Tibial nerve (tissue), 4 donors: ENCODE measurements at regions not wholly inside any gene's neighbourhood (a gene's known extent, or its start where the extent isn't known, plus 50 kb on each side); places are given as distances from the start of the nearest gene placed in this dataset.

Source experiments
- DNase-seq, 2 donors: peaks; one replicate each; pipeline ENCODE4 v3.0.0-alpha.2; 2019; ENCODE audit warnings: low spot score in 2 of 2
- H3K27ac ChIP-seq, 4 donors: fragments of 200-600 bp; sonication (generic) in 3 of 4; one replicate each; pipeline ENCODE4 v1.5.1; 2017 to 2019; ENCODE audit warnings: mild to moderate bottlenecking in 1 of 4
- H3K27me3 ChIP-seq, 2 donors: fragments of 200-600 bp; sonication (generic) in 1 of 2; one replicate each; pipeline versions ENCODE4 v1.5.1 to v1.6.0; 2017 to 2019
- H3K36me3 ChIP-seq, 3 donors: fragments of 200-600 bp; sonication (generic); one replicate each; pipeline ENCODE4 v1.5.1; 2018 to 2019
- H3K4me1 ChIP-seq, 4 donors: fragments of 200-600 bp; sonication (generic) in 3 of 4; one replicate each; pipeline ENCODE4 v1.5.1; 2017 to 2019
- H3K4me3 ChIP-seq, 4 donors: fragments of 200-600 bp; sonication (generic) in 3 of 4; one replicate each; pipeline ENCODE4 v1.5.1; 2017 to 2019; ENCODE audit warnings: mild to moderate bottlenecking in 1 of 4, moderate library complexity in 1 of 4
- H3K9me3 ChIP-seq, 4 donors: fragments of 200-600 bp; sonication (generic) in 3 of 4; one replicate each; pipeline ENCODE4 v1.5.1; 2017 to 2019
- CTCF ChIP-seq, 5 experiments: fragments of 200-600 bp in 3 of 5; fragments of 450-650 bp in 2 of 5; sonication (generic) in 3 of 5; IDR thresholded peaks; one replicate each; pipeline ENCODE4 v1.5.1; 2016 to 2019; ENCODE audit warnings: antibody characterized with exemption in 5 of 5, mild to moderate bottlenecking in 3 of 5, moderate library complexity in 2 of 5
- EP300 ChIP-seq, 2 donors: sonication (generic); formaldehyde crosslinking; IDR thresholded peaks; one replicate each; pipeline ENCODE4 v1.6.1; 2017; ENCODE audit warnings: antibody characterized with exemption in 2 of 2, mild to moderate bottlenecking in 1 of 2
- POLR2A ChIP-seq, 2 donors: fragments of 450-650 bp; IDR thresholded peaks; one replicate each; pipeline ENCODE4 v1.6.1; 2017; ENCODE audit warnings: antibody characterized with exemption in 2 of 2, mild to moderate bottlenecking in 2 of 2, moderate library complexity in 2 of 2
- WGBS, 2 donors: methylation state at CpG; one replicate each; pipeline ENCODE4 v1.1.5; 2018; 5-methylcytosine and 5-hydroxymethylcytosine counted together

- Histone ChIP-seq H3K4me1 (no peaks in the 10 kb centered on the region), H3K36me3 (no peaks in the 10 kb centered on the region), H3K4me3 (no peak overlapping the region), H3K27ac (no peak overlapping the region), H3K27me3 (no peaks in the 10 kb centered on the region), H3K9me3 (no peaks in the 10 kb centered on the region)
- no peak for TF ChIP-seq CTCF (IDR thresholded peaks at IDR 0.05)
- no peak for TF ChIP-seq POLR2A (IDR thresholded peaks at IDR 0.05)
- TF ChIP-seq EP300 (IDR thresholded peaks at IDR 0.05) = no peak
- no peak for DNase-seq
- WGBS, 2 donors = 63 to 65% methylated on average over 2 of the region's 2 CpGs
Measured at GRCh38 chr2:107735201-107735600, 91.5 kb upstream of the RGPD4 start.

- no peak for DNase-seq
- TF ChIP-seq POLR2A (IDR thresholded peaks at IDR 0.05) (no peak), CTCF (IDR thresholded peaks at IDR 0.05) (no peak), EP300 (IDR thresholded peaks at IDR 0.05) (no peak)
- H3K27ac ChIP-seq = no peak overlapping the region
Measured at GRCh38 chr2:107737756-107738155, 88.9 kb upstream of the RGPD4 start.

GRCh38 chr2:107738266-107738665, 88.4 kb upstream of the RGPD4 start:
- DNase-seq = no peak
- H3K9me3 ChIP-seq = no peaks in the 10 kb centered on the region
- no peaks in the 10 kb centered on the region for H3K27me3 ChIP-seq
- TF ChIP-seq CTCF (IDR thresholded peaks at IDR 0.05) (no peak), POLR2A (IDR thresholded peaks at IDR 0.05) (no peak), EP300 (IDR thresholded peaks at IDR 0.05) (no peak)
- H3K4me3 ChIP-seq = no peak overlapping the region
- H3K4me1 ChIP-seq = no peaks in the 10 kb centered on the region
- WGBS, 2 donors = 41 to 42% methylated on average over 4 of the region's 4 CpGs
- H3K36me3 ChIP-seq = no peaks in the 10 kb centered on the region
- H3K27ac ChIP-seq = no peak overlapping the region

More at GRCh38 chr2:107737756-107738155, 88.9 kb upstream of the RGPD4 start:
- Histone ChIP-seq H3K4me1 (no peaks in the 10 kb centered on the region), H3K27me3 (no peaks in the 10 kb centered on the region), H3K36me3 (no peaks in the 10 kb centered on the region), H3K9me3 (no peaks in the 10 kb centered on the region), H3K4me3 (no peak overlapping the region)

GRCh38 chr2:107740300-107740699, 86.4 kb upstream of the RGPD4 start:
- 82 to 89% methylated on average over 2 of the region's 2 CpGs for WGBS, 2 donors
- Histone ChIP-seq H3K27me3 (no peaks in the 10 kb centered on the region), H3K4me1 (no peaks in the 10 kb centered on the region), H3K4me3 (no peak overlapping the region), H3K9me3 (no peaks in the 10 kb centered on the region), H3K36me3 (no peaks in the 10 kb centered on the region), H3K27ac (no peak overlapping the region)
- no peak for TF ChIP-seq POLR2A (IDR thresholded peaks at IDR 0.05)
- no peak for TF ChIP-seq CTCF (IDR thresholded peaks at IDR 0.05)
- TF ChIP-seq EP300 (IDR thresholded peaks at IDR 0.05) = no peak
- no peak for DNase-seq

GRCh38 chr2:107742460-107743027, 84.1 kb upstream of the RGPD4 start:
- no peak for DNase-seq
- 90 to 91% methylated on average over 5 of the region's 5 CpGs for WGBS, 2 donors
- H3K9me3 ChIP-seq = no peaks in the 10 kb centered on the region
- no peaks in the 10 kb centered on the region for H3K36me3 ChIP-seq
- no peak overlapping the region for H3K4me3 ChIP-seq
- no peak overlapping the region for H3K27ac ChIP-seq
- H3K4me1 ChIP-seq = no peaks in the 10 kb centered on the region
- TF ChIP-seq POLR2A (IDR thresholded peaks at IDR 0.05) (no peak), EP300 (IDR thresholded peaks at IDR 0.05) (no peak), CTCF (IDR thresholded peaks at IDR 0.05) (no peak)
- no peaks in the 10 kb centered on the region for H3K27me3 ChIP-seq
